HG02840 (cell line): ENCODE measurements at regions not wholly inside any gene's neighbourhood (a gene's known extent, or its start where the extent isn't known, plus 50 kb on each side); places are given as distances from the start of the nearest gene placed in this dataset.
"Not testable (repeated sequence)": the region's sequence is repeated elsewhere in the genome, so short reads cannot be mapped to it uniquely, and the experiment has no call there.

Experiments used
- ATAC-seq: cut with Tn5 transposase; IDR thresholded peaks from one replicate; pipeline ENCODE4 v1.9.1; 2021; ENCODE audit warnings: mild to moderate bottlenecking, moderate library complexity, moderate number of reproducible peaks; ENCODE audit not compliant: unreplicated experiment, low FRiP score

DNA sequence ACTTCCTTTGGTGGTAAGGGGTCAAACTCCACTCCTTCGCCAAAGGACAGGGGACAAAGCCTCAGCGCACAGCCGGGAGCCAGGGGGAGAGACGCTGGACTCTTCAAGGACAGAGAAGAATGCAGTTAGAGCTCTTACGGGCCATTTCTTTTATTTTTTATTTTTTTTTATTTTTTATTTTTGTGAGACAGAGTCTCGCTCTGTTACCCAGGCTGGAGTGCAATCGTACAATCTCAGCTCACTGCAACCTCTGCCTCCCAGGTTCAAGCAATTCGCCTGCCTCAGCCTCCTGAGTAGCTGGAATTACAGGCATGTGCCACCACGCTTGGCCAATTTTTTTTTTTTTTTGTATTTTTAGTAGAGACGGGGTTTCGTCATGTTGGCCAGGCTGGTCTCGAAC, 93.2 kb upstream of the RPH3AL start, which contains the start of gene RFLNB:
Gene RFLNB, minus strand, starts transcription at position 101 of the 400 bp plus-strand sequence.
- not testable (repeated sequence) for ATAC-seq

DNA sequence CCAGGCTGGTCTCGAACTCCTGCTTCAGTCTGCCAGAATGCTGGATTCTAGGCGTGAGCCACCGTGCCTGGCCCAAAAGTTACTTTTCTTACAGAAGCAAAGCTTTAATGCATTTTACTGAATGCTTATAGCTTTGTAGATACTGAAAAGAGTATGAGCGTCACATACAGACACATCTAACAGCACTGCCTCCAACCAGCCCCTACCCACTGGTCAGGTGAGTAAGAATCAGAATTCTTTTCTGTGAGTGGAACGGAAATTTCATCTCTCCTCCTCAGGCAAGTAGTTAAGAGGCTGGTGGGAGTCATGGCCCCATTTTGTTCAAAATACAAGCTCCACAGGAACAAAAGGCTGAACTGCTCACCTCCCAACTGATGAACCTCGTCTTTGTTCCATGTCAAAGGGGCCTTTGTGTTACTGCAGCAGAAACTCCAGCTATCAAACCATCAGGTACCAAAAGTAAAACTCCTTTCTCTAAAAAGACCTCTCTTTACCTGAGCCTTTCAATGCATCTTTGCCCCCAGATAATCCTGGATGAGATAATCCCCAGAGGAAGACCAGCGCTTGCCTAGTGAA, 92.4 kb upstream of the RPH3AL start:
- ATAC-seq: no peak

DNA sequence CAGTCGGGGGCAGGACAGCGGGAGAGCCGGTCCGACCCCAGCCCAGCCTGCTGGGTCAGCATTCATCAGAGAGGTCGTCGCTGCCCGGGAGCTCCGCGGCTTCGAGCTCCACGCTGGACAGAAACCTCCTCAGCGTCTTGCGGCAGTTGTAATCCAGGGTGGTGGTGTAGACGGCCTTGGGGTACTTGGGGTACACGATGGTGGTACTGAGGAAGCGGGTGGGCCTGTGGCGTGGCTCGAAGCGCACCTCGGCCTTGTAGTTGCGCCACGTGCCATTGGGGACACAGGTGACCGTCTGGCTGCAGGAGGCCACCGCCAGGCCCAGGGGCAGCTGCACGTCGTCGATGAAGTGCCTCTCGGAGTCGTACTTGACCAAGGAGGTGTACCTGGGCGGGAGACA, 90.5 kb upstream of the RPH3AL start:
- ATAC-seq: no peak

DNA sequence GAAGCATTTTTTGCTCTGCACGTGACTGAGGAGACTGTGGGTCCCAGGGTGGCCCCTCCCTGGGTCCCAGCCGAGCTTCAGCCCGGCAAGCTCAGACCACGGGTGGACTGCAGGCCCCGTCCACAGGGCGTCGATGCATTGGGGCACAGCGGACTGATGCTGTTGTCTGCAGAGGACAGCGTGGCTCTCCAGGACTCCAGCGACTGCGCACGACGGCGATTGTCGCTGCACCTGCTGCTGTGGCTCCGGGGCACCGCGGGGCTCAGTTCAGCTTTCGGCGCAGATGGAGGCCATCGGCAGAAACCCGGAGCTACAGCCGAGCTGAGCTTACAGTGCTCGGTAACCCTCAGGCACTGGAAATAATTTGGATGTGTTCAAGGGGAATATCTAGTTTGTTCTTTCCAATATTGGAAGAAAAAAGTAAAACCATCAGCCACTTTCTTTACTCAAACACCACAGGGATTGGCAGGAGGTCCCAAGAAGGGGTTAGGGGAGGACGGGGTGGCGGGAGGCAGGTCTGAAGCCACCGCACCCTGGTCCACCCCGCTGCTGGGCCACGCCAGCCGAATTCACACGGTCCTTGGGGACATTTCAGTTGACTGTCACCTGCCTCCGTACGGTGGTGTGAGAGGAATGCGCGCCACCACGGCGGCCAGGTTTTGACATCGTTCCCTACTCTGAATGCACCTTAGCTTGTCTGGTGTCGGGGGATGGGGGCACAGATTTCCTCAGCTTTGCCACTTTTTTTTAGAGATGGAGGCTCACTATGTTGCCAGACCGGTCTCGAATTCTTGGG, 88.7 kb upstream of the RPH3AL start:
- no peak for ATAC-seq

DNA sequence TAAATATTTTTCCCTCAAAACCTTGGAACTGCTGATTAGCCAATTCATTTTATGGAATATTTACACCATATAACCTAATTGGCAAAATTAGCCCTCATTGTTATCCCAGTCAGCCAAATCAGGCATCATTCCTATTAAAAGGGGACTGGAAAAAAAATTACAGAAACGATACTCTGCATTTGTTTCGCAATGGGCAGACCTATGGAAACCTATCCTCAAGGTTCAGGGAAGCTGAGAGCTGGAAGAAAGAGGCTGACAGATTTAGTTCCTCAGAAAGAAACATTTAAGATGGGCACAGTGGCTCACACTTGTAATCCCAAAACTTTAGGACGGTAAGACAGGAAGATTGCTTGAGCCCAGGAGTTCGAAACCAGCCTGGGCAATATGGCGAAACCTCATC, 85.6 kb upstream of the RPH3AL start:
- ATAC-seq: no peak

DNA sequence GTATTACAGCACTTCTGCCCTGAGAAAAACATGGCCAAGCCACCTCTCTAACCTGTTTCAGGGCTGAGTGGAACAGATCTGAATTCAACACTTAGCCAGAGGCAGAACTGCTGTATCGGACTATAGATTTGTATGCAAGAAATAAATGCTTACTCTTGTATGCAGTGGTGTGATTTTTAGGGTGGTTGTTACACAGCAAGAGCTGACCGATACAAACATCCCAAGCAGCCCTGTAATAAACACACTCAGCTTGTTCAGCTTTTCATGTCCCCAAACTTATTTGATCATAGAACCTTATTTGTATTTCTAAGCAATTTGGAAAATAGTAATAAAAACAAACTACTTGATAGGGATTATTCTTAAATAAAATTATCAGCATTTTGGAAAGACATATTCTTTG, 84.9 kb upstream of the RPH3AL start:
- no peak for ATAC-seq

DNA sequence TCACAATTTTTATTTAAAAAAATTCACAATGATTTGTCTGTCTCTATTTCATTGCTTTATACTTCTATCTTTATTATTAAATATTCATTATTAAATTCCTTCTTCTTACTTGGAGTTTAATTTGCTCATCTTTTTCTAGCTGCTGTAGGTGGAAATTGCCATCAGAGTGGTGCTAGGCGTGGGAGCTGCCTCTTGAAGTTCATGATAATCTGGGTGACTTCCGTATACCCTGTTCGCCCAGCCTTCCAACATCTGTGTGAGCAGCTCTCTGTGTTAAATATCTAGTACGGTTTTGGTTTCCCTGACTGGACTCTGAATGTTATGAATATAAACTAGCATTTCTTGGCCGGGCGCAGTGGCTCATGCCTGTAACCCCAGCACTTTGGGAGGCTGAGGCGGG, 84.0 kb upstream of the RPH3AL start:
- ATAC-seq: no peak

DNA sequence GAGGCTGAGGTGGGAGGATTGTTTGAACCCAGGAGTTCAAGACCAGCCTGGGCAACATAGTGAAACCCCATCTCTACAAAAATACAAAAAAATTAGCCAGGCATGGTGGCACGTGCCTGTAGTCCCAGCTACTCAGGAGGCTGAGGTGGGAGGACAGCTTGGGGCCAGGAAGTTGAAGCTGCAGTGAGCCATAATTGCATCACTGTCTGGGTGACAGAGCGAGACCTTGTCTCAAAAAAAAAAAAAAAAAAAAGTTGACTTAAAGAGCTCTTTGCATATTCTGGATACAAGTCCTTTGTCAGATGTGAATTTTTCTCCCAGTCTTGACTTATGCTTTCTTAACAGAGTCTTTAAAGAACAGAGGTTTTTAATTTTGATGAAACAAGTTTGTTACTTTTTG, 79.9 kb upstream of the RPH3AL start:
- not testable (repeated sequence) for ATAC-seq

DNA sequence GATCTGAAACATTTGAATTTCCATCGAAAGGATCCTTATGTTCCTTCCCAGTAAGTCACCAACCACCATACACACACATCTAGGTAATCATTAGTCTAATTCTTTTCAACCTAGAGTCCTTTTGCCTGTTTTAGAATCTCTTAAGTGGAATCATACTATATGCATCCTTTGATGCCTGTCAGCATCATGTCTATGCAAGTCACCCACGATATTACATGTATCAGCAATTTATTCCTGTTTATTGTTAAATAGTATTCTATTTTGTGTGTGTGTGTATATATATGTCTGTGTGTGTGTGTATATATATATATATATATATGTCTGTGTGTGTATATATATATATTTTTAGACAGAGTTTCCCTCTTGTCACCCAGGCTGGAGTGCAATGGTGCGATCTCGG, 78.9 kb upstream of the RPH3AL start:
- ATAC-seq: no peak

DNA sequence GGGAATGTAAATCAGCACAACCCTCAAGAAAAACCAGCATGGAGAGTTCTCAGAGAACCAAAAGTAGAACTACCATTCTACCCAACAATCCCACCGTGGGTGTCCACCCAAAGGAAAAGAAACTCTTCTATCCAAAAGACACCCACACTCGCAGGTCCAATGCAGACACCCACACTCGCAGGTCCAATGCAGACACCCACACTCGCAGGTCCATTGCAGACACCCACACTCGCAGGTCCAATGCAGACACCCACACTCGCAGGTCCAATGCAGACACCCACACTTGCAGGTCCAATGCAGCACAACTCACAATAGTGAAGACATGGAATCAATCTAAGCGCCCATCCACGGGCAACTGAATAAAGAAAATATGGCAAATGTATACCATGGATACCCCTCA, 77.0 kb upstream of the RPH3AL start:
- no peak for ATAC-seq

DNA sequence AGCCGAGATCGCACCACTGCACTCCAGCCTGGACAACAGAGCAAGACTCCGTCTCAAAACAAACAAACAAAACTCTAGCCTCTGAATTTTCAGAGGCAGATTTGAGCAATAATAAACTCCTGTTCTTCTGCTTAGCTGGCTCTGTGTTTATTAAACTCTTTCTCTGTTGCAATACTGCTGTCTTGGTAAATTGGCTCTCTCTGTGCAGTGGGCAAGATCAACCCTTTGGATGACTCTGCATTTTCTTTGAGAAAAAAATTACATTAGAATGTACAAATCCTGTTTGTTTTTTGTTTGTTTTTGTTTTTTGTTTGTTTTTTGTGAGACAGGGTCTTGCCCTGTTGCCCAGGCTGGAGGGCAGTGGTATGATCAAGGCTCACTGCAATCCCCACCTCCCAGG, 75.8 kb upstream of the RPH3AL start:
- ATAC-seq: no peak

DNA sequence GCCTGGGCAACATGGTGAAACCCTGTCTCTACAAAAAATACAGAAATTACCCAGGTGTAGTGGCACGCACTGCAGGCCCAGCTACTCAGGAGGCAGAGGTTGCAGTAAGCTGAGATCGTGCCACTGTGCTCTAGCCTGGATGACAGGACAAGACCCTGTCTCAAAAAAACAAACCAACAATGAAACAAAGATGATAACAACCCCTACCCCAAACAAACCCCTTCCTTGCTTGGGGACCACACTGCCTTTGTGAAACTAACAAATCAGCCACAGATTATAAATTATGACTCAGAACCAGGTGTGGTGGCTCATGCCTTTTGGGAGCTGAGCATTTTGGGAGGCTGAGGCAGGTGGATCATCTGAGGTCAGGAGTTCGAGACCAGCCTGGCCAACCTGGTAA, 75.3 kb upstream of the RPH3AL start:
- ATAC-seq: no peak

DNA sequence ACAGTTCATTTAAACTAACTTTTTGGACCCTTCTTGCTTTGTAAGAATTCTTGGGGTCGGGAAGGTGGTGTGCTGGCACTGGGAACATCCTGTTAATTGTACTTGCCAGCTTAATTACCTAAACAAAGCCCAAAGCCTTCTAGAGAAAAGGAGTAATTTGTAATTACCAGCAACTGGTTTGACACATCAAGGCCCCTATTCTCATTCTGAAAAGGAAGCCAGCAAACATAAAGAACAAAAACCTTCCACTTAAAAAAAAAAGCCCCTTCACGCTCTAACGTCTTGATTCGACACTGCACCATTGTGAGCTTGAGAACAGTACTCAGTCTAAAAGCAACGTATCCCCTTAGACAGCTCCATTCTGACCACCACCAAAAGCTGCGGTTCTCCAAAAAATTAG, 74.7 kb upstream of the RPH3AL start:
- ATAC-seq: no peak

DNA sequence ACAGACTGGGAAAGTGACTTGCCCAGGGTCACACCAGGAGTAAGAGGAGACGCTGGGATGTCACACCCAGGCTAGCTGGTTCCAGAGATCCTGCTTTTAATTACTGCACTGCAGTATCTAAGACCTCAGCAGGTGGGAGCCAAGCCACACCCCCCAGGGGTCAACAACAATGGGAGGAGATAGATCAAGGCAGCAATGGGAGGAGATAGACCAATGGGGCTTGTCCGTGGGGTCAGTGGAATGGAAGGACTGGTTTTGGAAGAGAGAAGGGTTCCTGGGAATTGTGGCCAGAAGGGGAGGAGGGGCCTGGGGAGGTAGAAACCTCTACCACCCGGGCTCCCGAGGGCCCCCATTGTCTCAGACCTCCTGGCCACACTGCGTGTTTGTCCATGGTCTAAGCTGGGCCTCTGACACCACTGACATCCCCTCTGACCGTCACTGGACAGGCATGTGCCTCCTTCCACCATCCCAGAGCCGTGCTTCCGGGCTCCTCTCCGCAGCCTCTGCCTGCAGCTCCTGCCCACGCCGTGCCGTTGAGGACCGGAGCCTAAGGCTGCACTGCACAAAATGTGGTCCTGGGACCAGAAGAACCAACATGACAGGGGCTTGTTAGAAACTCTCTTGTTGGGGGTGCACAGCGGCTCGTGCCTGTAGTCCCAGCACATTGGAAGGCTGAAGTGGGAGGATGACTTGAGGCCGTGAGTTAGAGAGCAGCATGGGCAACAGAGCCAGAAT, 69.8 kb upstream of the RPH3AL start:
- ATAC-seq: no peak

DNA sequence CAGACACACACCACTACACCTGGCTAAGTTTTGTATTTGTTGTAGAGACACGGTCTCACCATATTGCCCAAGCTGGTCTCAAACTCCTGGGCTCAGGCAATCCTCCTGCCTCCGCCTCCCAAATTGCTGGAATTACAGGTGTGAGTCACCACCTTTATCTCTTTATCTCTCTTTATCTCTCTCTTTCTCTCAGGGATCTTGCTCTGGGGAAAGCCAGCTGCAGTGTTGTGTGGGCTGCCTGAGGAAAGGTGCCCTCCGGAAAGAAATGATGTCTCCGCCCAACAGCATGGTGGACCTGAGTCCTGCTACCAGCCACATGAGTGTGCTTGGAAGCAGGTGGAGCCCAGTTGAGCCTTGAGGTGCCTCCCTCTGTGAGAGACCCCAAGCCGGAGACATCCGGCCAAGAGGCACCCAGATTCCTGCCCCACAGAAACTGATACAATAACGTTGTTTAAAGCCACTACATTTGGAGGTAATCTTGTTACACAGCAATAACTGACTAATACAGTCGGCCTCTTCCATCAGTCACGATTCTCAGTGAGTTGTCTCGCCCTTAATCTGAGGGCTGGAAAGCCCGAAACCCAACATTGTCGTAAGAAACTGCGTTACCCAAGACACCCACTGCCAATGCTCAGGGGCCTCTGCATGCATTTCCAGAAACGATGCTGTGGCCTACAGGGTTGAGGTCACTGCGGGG, 68.0 kb upstream of the RPH3AL start:
- ATAC-seq: no peak

DNA sequence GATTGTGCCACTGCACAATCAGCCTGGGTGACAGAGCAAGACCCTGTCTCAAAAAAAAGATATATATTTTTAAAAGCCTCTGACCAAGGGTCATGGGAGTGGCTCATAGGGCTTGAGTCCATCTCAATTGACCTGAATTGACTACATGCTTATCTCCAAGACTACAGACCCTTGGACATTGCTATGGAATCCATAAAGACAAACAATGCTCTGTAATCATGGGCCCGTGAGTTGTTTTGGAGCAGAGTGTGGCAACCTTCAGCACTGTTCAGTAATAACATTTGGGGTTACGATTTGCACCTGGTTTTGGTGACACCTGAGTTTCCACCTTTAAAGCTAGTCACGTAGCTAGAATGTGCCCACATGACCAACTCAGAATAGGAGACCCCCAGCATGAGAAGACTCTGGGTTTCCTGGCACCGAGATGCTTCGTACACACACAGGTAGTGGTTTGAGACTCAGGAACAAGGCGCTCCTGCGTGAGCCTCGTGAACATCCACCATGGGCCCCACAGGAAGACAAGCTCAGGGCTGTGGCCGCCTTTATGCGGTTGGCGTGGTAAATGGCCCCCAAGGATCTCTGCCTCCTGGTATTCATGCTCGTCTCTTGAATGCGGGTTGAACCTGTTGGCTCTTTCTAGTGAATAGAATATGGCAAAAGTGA, 66.6 kb upstream of the RPH3AL start:
- ATAC-seq: no peak

DNA sequence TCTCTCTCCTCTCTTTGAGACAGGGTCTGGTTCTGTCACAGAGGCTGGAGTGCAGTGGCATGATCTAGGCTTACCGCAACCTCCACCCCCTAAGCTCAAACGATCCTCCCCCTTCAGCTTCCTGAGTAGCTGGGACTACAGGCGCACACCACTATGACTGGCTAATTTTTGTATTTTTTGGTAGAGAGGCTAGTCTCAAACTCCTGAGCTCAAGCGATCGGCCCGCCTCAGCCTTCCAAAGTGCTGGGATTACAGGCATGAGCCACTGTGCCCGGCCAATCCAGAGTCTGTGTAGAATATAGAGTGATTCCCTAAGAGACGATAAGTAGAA, 65.8 kb upstream of the RPH3AL start:
- ATAC-seq: no peak

DNA sequence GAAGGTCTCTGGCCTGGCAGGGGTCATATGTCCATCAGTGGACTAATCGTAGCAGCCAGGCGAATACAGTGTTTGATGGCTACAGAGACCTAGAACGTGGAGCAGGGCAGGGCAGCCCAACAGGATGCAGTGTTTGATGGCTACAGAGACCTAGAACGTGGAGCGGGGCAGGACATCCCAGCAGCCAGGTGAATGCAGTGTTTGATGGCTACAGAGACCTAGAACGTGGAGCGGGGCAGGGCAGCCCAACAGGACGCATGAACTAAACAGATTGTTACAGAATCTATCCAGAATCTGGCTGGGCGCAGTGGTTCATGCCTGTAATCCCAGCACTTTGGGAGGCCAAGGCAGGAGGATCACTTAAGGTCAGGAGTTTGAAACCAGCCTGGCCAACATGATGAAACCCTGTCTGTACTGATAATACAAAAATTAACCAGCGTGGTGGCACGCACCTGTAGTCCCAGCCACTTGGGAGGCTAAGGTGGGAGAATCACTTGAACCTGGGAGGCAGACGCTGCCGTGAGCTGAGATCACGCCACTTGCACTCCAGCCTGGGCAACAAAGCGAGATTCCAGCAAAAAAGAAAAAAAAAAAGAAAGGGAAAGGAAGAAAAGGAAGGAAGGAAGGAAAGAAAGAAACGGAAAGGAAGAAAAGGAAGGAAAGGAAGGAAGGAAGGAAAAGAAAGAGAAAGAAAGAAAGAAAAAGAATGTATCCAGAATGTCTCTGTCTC, 65.2 kb upstream of the RPH3AL start:
- ATAC-seq: no peak

DNA sequence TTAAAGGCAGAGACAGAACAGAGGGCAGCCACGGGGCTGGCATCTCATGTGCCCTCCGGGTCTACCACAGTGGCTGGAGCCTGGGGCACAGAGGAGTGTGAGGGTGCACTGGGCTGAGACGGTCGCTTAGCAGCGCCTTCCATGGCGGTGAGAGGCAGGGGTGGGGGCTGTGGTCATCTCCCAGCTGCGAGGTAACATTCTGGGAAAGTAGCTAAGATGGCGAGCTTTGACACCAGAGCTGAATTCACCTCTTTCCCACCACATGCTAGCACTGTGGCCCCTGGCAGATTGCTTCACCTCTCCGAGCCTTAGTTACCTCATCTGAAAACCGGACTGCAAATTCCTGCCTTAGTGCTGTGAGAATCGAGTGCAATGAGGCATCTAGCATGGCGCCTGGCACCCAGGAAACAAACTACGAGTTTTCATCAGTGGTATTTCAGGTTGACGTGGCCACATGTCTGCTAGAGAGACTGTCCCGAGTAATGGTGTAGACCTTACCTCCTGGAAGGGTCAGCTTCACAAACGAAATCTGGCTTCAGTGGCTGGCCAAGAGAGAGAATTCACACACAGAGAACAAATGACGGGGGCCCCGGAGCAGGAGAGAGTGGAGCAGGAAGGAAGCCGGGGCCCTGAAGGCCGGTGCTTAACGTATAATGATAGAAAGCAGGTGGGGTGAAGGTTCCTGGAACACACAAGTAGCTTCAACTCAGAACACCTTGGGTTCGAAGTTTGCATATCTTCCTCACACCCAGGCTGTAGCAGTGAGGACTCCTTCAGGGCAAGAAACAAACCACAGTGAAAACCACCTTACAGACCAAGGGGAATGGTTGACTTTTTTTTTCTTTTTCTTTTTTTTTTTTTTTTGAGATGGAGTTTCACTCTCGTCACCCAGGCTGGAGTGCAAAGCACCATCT, 63.9 kb upstream of the RPH3AL start:
- ATAC-seq: no peak
